Left forelimb (tissue), 1 donor: ENCODE measurements at regions not wholly inside any gene's neighbourhood (a gene's known extent, or its start where the extent isn't known, plus 50 kb on each side); places are given as distances from the start of the nearest gene placed in this dataset.

Source experiments
- DNase-seq: peaks from one replicate; pipeline ENCODE4 v3.0.0-alpha.2; 2018; ENCODE audit warnings: low spot score

DNA sequence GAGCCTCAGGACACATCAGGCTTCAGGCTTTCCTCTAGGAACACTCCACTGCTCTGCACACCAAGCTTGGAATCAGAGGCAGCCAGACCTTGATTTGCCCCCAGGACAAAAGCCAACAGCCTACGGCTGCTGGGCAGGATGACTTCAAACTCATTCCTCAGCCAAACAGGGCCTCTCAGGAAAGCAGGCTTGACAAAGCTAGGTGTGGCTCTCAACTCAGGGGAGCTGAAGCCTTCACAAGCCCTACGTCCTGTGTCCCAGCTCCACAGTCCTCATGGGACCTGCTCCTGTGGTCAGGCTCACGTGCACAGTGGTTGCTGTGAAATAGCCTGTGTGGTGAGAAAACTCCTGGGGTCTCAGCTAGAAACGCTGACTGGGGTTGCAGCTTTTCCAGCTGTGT, 398.9 kb upstream of the ZNF507 start:
- no peak for DNase-seq

DNA sequence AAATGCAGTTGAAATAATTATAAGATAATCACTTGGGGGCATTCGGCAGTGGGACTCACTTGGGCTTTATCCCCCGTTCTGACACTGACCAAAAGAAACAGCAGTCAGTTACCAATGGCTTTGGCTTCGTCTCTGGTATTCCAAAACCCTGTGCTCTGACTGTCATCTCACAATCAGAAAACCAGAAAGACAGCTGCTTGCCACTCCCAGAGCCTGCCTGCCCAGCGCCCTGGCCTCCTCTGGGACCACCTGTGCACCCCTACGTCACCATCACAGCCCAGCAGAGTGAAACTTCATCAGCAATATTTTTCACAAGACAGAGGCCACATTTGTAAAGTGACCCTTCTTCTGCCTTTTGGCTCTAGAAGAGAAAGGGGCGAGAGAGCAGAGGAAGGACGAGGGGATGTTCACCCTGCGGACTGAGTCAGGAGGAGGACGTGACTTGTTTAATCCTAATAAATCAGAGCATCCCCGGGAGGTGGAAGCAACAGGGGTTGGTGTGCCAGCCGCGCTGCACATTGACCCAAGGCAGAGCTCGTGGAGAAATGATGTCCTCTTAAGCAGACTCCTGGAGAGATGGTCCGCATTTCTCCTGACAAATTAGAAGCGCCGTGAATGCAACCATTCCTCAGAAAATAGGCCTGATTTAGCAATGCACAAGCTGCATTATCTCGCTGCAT, 397.8 kb upstream of the ZNF507 start:
- no peak for DNase-seq

DNA sequence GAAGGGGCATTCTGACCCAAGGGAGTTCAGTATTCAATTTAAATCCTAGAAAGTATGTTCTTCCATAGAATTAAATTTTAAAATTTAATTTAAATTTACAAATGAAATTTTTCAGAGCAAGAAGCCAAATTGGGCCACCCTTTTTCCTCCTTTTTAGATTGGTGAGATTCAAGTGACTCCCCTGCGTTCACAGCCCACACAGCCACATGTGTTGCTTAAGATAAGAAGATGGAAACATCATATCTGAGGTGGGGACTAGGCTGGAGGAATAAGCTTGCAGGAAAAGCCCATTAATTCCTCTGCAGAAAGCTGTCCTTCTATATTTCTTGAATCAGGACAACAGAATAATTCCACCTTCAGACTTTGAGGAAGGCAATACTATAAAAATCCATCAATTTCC, 392.7 kb upstream of the ZNF507 start:
- DNase-seq = no peak

DNA sequence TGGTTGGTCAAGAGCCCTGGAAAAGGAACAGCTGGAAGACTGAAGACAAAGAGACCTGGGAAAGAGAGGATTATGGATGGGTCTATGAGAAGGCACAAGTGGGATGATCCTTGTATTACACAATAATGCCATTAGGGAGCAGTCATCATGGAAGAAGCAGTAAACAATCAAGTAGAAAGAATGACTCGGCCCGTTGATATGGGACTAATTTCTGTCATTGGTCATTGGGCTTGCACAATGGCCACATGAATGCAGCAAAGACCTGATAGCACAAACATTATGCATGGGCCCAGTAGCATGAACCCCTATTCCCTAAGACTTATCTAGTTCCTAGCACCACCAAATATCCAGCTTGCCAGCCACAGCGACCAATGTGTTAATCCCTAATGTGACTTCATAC, 390.3 kb upstream of the ZNF507 start:
- DNase-seq = no peak

DNA sequence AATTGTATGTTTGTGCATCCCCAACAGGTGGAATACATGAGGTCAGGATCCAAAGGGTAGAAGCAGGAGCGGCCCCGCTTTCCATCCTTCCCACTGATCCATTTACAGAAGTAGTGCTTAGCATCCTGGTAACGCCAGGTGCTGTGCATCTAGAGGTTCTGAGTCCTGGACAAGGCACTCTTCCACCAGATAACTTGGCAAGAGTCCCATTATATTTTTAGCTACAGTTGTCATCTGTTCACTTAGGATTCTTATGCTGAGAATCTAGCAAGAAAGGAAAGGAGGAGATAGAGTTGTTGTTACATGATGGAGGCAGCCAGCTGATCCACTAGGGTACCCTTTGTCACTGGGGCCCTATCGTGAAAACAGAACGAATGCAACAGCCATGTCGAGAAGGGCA, 389.5 kb upstream of the ZNF507 start:
- DNase-seq = no peak

DNA sequence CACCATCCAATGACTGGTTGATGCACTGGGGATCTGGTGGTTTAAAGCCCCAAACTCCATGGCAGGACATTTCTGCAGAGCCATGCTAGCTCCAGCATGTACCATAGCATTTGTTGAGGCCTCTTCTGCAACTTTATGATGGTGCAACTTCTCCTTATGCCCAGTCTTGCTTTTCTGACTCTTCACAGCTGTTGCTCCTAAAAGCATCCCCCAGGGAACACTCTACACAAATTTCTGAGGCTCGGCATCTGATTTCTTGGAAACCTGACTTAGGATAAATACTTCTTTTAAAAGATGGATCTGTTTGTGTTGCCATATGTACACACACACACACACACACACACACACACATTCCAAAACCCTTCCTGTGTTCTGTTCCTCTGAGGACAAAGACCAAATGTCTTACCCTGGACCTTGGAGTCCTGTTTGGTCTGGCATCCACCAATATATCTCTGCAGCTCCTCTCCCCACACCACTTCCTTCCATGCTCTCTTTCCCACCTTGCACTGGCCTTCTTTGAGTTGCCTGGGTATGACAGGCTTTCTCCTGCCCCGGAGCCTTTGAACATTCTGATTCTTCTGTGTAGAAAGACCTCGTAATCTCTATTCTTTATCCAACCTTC, 388.5 kb upstream of the ZNF507 start:
- DNase-seq = no peak

DNA sequence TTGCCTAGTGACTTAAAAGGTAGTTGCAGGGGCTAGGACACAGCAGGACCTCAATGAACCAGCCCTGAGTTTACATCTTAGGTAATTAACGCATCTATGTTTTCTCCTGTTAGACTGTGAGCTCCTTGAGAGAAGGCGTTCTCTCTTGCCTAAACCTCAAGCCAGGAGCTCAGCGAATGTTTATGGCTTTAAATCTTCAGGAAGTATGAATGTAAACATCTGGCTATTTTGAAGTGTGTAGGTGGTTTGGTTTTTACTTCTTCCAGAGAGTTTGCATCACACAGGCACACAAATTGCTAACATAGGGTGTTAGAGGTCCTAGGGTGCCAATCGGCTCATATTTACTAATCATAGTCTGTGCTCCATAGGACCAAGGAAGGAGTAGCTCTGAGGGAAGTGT, 387.7 kb upstream of the ZNF507 start:
- no peak for DNase-seq

DNA sequence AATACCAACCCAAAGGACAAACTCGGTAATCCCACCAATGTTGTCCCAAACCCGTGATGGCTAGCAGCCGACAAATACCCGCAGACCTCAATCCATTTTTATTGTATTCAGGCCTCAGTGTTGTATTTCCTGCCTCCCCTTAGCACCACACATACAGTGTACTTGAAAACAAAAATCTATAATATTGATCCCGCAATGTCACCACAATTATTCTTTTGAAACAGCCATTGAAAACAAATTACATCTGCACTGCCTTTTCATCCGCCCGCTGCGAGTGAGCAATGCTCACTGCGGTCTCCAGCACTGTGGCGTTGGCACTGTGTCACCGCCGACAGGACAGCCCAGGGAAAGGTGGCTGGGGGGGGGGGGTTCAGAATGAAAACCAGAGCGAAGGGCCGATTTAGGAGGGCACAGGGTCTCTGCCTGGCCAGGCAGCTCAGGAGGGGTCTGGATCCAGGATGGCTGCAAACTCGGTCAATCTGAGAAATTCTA, 385.8 kb upstream of the ZNF507 start:
- no peak for DNase-seq

DNA sequence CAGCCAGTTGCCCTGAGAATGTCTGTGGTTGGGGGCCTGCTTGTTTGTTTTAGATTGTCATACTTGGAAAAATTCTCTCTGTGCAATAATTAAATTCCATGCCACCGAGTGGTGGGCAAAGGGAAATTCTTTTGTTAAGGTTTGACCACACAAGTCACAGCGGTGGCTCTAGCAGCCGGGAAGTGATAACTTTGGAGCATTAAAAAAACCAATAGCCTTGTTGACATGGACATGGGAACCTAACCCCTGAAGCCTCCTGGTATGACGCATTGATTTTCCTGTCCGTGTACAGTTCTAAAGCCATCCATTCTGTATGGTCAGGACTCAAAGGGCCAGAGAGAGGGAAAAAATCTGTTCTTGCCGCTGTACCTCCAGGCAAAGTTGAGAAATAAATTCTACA, 384.9 kb upstream of the ZNF507 start:
- no peak for DNase-seq

DNA sequence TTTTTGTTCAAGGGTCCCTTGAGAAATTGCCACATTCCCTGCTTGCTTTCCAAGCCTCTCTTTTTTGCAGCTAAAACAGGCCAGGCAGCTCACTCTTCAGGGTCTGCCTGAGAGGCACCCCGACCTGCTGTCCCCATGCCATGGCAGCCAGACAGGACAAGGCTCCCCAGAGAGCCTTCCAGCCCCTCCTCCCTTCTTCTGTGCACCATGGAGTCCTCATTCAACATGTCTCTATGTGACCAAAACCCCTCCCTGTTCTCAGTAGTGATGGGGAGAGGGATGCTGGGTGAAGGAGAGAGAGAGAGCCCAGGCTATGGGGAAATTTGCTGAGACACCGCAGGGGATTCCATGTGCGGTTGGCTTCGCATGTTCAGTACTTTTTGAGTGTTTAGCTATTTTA, 384.2 kb upstream of the ZNF507 start:
- DNase-seq = no peak

DNA sequence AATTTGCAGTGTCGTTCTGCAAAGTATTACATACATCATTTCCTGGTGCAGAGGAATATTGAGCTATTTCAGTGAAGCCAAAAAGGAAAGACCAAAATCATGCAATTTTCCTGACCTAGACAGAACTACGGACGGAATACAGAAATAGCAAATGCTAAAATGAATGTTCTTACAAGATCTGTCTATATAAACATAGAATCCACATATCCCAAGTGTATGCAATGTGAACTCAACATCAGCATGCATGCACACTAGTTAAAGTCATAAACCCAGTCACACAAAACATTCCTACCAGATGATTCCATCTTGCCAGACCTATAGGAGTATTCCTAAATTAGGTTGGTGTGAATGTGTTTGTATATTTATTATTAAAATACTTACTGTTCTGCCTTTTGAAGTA, 383.7 kb upstream of the ZNF507 start:
- no peak for DNase-seq

DNA sequence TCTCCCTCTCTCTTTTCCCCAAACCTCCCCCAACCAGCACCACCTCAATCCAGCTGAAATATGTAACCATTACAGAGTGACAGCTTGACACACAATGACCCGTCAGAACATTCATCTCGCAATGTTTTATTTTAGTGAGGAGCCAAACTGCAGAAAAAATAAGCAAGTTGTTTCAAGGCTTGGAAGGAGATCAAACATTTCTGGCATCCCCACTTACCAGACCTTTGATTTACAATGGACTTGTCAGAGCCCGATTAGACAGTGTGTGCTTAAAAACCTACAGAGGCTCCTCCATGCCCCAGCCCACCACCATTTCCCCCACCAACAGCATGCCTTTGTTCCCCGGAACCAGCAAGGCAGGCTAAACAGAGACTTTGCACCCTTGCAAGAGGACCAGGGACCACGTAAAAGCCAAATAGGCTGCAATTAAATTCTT, 382.8 kb upstream of the ZNF507 start:
- DNase-seq = no peak

DNA sequence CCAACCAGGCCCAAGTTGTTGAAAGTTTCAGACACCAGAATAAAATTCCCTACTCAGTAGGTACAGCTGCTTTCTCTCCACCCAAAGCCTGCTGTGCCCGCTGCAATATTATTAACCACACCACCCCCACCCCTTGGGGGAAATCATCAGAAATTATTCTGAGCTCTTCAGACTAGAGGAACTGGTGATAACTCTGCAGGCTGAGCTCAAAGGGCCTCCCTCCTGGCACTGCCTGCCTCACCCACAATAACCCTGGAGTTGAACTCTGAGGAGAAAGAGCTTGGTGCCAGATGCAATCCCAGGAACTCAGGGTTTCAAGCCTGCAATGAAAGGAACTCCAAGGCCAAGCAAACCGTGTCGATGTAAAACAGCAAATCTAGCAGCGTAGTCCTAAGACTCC, 381.7 kb upstream of the ZNF507 start:
- DNase-seq = no peak

DNA sequence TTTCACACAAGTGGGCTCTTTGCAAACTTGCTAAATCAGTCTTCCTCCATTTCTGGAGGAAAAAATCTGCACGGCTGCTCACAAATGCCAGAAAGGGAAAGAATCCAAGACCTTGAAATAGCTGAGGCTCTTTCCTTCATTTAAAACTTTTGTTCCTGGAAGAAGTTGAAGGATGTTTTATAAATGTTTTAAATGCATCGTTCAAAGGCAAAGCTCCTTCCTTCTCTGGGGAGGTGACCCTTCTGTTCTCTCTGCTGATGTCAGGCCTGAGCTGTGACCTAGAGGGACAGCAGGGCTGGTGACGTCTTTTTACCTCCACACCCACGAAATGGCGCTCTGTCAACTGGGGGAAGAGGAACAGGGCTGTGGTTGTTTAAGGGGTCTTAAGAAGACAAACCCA, 376.4 kb upstream of the ZNF507 start:
- DNase-seq = no peak

DNA sequence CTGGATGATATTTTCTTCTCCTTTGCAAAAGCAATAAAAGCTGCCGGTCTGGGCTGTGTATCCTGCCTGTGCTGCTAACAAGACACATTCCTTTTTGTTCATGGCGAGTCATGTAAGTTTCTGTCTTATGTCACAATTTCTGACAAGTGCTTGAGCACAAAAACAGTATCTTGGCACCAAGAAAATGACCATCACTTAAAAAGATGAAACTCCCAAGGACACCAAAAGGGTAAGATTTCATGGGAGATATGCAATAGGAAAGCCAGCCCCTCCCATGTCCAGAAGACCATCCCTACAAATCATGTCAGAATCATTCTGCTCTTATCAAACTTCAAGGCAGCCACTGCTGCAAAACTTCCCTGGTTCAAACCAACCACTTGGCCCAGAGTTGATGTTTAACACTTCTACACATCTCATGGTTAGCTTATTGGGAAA, 375.4 kb upstream of the ZNF507 start:
- no peak for DNase-seq

DNA sequence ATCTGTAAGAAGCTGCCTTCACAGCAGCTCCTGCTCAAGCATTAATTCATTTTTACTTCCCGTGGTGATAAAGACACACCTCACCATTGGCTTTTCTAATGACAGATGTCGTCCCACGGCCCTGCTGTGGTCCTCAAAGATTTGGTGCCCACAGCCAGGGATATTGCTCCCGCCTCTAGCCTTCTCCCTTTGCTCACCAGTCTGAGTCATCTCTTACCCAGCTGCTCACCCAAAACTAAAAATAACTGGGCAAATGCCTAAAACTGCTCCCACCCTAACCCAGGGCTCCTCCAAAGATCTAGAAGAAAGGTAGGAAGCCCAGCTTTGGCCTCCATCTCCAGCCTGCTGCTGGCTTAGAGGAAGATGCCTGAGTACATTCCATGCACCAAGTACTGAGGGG, 371.1 kb upstream of the ZNF507 start:
- DNase-seq = no peak

DNA sequence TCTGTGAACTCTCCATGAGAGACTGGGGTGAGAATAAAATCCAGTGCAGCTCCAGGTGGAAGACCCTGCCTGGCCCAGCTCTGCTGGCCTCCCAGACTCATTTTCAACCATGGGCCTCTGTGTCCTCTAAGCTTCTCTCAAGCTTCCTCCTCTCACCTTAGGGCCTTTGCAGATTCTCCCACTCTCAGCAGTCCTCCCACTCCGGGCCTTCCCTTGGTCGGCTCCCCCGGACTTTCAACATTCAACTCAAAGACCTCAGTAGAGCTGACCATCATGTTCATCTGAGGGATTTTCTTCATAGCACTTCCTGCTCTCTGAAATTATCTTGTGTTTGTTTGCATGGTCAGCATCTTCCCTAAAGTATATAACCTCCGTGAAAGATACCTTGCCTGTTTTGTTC, 370.5 kb upstream of the ZNF507 start:
- DNase-seq = no peak

DNA sequence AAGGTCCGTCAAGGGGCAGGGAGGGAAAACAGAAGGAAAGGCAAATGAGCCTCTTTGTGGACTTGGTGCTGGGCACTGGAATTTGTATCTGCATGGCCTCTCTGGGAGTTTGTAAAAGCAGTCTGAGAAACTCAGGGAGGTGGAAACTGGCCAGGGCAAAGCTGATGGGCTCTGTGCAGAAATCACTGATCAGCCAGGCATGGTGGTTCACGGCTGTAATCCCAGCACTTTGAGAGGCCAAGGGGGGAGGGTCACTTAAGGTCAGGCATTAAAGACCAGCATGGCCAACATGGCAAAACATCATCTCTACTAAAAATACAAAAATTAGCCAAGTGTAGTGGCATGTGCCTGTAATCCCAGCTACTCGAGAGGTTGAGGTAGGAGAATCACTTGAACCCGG, 369.9 kb upstream of the ZNF507 start:
- DNase-seq = no peak

DNA sequence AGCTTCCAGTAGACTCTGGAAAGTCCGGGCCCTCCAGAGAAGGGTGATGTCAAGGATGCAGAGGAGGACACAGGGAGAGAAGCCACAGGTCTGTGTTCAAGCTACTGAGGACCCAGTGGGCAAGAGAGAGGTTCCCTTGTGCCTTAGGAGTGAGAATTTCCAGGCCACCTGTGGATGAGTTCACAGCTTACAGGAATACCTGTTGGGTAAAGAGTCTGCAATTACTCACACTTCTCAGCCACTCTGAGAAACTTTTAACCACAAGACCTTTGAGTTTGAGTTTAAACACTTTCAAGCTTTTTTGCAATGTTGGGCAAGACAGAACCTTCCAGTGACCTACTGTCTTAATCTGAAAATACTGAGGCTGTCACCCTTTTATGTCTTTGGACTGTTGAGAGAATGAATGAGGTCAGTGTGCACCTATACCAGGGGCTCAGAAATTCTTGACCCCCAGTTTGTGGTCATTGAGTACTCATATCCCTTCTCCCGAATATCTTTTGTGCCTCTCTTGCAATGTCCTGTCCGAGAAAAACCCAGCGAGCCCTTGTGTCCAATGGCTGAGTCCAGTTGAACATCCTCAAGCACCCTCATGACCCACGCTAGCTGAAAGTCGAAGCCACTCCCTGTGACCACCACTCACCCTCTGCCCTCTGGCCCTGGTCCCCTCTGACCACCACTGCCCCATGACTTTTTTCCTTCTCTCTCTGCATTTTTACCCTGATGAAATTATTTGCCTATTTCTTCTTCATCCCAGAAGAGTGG, 368.5 kb upstream of the ZNF507 start:
- no peak for DNase-seq

DNA sequence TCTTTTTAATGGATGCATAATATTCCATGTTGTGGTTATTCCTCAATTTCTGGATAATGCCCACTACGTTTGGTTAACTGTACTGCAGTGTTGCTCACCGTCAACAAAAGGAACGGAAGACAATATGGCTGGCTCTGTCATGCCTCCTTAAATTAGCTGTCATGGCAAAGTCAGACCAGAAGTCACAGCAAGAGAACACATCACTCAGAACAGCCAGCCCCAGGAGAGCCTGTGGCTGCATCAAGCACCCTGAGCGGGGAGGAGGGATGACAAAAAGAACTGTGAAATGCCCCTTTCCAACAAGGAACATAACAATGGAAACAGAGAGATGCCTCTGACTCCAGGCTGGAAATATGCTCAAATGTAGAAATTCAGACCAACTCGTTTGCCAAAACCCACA, 366.0 kb upstream of the ZNF507 start:
- DNase-seq = no peak

DNA sequence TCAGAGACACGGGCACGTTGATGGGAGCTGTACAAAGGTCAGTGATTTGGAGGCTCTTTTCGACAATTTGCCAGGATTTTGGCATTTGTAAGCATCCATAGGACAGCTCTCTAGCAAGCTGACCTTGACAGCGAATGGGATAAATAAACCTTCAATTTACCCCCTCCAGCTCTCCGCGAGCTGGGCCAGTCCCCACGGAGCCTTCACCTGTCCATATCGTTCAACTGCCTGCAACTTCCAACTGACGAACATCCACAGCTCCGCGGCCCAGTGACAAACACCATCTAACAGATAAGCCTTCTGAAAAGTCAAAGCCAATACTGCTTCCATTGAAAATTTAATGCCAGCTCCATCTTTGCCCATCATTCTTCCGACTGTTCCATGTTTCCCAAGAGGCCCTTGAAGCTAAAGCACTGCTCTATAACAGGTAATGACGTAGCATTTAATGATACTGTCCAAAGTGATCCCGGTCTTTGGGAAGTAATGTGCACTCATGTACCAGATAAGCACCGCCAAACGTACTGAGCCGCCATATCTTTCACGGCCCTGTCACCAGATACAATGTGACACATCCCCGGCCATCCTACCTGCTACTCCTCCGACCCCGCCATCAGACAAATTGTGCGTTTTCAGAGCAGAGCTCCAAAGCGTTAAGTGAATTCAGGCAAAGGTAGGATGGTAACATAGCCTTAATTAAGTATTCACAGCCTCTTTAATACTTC, 365.3 kb upstream of the ZNF507 start:
- DNase-seq = no peak

DNA sequence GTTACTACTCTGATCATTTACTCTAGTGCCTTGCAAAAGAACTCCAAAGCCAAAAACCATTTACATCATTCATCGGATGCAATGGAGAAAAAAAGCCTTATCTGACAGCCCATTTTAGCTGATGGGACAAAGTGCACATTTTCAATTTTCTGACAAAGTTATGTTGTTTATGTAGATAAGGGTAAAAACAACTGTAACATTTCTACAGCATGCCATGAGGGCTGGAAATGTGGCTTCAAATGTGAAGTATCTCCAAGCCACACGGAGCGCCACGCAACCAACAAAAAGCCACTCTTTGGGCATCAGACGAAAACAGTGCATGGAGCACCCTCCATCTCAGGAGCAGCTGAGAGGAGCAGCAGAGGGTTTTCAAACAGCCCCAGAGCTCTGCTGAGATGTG, 364.6 kb upstream of the ZNF507 start:
- no peak for DNase-seq

DNA sequence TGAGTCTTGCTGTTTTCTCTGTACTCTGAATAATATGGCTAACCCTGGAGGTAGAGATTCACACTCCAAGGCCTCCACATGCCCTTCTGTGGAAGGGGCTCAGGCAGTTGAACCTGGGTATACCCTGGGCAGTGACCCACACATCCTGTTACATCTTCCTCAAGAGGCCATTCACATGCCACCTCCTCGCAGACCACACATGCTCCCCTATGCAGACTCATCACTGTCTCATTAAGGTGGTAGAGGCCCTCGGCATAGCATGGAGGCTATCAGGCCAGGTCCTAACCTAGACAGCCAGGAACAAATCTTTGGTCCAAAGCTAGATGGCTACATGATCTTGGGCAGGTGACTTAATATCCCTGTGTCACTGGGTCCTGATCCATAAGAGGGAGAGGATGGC, 363.9 kb upstream of the ZNF507 start:
- DNase-seq = no peak
